Chondrocyte (in vitro differentiated cells): ENCODE measurements at regions not wholly inside any gene's neighbourhood (a gene's known extent, or its start where the extent isn't known, plus 50 kb on each side); places are given as distances from the start of the nearest gene placed in this dataset.

ENCODE experiments used
- DNase-seq: peaks from one replicate; pipeline ENCODE4 v3.0.0; 2021; ENCODE audit warnings: mixed read lengths, low spot score
- H3K27ac Mint-ChIP-seq: one replicate; pipeline ENCODE4 v1.8.0; 2021; ENCODE audit warnings: mild to moderate bottlenecking, moderate library complexity, mixed read lengths; ENCODE audit not compliant: unreplicated experiment
- H3K27me3 Mint-ChIP-seq: 2 replicates; pipeline ENCODE4 v1.8.0; 2021; ENCODE audit warnings: low read depth, mixed read lengths
- H3K36me3 Mint-ChIP-seq: 2 replicates; pipeline ENCODE4 v1.8.0; 2021; ENCODE audit warnings: low read depth, mixed read lengths
- H3K4me1 Mint-ChIP-seq: 2 replicates; pipeline ENCODE4 v1.8.0; 2021; ENCODE audit warnings: low read depth, mild to moderate bottlenecking, mixed read lengths
- H3K4me3 Mint-ChIP-seq: one replicate; pipeline ENCODE4 v1.8.0; 2021; ENCODE audit warnings: mild to moderate bottlenecking, moderate library complexity, mixed read lengths; ENCODE audit not compliant: unreplicated experiment
- H3K9me3 Mint-ChIP-seq: 2 replicates; pipeline ENCODE4 v1.8.0; 2021; ENCODE audit warnings: low read depth, mixed read lengths
- CTCF ChIP-seq: fragments of 200-600 bp; sonication (generic); IDR thresholded peaks from 2 replicates; pipeline ENCODE4 v1.5.0; 2021; ENCODE audit warnings: antibody characterized with exemption, mild to moderate bottlenecking, moderate library complexity

GRCh38 chr3:110181226-110181625 lies 843.9 kb upstream of the DPPA4 start:
- Mint-ChIP-seq H3K9me3 (no peaks in the 10 kb centered on the region), H3K36me3 (no peaks in the 10 kb centered on the region), H3K4me1 (peaks cover 11% of the 10 kb centered on the region), H3K27ac (no peak overlapping the region), H3K4me3 (no peak overlapping the region), H3K27me3 (no peaks in the 10 kb centered on the region)
- no peak for DNase-seq
- no peak for TF ChIP-seq CTCF

- TF ChIP-seq CTCF = no peak
- H3K4me3 Mint-ChIP-seq = no peak overlapping the region
- H3K9me3 Mint-ChIP-seq = peaks cover 12% of the 10 kb centered on the region
- no peaks in the 10 kb centered on the region for H3K27me3 Mint-ChIP-seq
- H3K27ac Mint-ChIP-seq = no peak overlapping the region
- H3K4me1 Mint-ChIP-seq = peaks cover 11% of the 10 kb centered on the region
- no peak for DNase-seq
- no peaks in the 10 kb centered on the region for H3K36me3 Mint-ChIP-seq
These were observed 847.2 kb upstream of the DPPA4 start for GRCh38 chr3:110184536-110184935.

GRCh38 chr3:110193074-110193473 lies 855.7 kb upstream of the DPPA4 start:
- no peak overlapping the region for H3K27ac Mint-ChIP-seq
- H3K27me3 Mint-ChIP-seq = no peaks in the 10 kb centered on the region
- no peaks in the 10 kb centered on the region for H3K36me3 Mint-ChIP-seq
- DNase-seq = no peak
- peaks cover 10% of the 10 kb centered on the region for H3K4me1 Mint-ChIP-seq
- H3K9me3 Mint-ChIP-seq = peaks cover 10% of the 10 kb centered on the region
- H3K4me3 Mint-ChIP-seq = peak overlapping the region; percentile 20
- no peak for TF ChIP-seq CTCF

DNA sequence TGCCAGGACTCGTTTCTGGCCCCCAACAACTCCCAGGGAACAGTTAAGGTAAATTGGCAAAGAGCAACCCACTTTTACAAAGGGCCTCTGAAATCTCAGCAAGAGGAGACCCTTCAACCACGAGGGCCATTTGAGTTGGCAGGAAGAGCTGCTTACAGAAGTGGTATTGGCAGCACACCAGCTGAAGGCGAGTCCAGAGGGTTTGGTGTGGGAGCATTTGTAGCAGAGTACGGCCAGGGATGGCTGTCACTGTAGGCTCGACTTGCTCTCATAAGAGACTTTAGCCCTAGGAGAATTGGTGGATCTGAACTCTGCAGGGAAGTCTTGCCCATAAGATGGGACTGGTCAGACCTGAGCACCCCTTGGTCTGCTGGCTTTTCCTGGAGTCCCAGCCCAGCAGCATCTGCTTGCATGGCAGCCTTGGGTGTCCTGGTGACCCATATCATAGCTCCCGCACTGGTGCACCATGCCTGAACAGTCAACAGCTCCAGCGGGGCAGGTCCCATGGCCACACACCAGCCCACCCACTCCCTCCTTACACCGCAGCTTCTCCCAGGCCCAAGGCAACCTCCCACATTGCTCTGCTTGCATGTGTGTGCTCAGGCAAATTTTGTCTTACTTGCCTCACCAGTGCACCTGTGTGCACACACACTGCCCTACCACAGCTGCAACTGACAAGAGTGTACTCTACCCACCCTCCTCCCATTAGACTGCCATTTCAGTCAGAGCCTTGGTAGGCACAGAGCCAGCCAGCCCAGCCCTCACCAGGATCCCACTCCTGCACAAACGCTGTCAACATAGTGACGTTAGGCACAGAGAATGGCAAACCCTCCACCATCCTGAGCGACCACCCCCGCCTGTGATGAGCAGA lies 861.6 kb upstream of the DPPA4 start:
- no peak overlapping the region for H3K27ac Mint-ChIP-seq
- H3K4me3 Mint-ChIP-seq = no peak overlapping the region
- peaks cover 12% of the 10 kb centered on the region for H3K36me3 Mint-ChIP-seq
- TF ChIP-seq CTCF = no peak
- H3K4me1 Mint-ChIP-seq = no peaks in the 10 kb centered on the region
- peaks cover 21% of the 10 kb centered on the region for H3K9me3 Mint-ChIP-seq
- peak; percentile 62 for DNase-seq
- no peaks in the 10 kb centered on the region for H3K27me3 Mint-ChIP-seq

DNA sequence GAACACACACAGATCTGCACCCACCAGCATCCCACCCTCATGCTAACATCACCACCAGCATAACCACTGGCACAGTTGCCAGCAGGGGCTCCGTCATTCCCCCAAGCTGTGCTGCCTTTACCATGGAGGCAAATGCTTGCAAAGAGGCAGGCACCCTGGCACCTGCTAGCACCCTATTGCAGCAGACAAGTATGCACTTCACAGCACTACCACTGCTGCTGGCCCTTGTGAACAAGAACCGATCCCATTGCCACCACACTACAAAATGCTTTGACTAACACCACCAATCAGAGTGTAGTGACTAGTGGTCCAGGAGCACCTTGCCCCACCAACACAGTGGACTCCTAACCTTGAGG lies 862.2 kb upstream of the DPPA4 start:
- no peak for DNase-seq
- H3K27me3 Mint-ChIP-seq = no peaks in the 10 kb centered on the region
- H3K4me1 Mint-ChIP-seq = no peaks in the 10 kb centered on the region
- H3K4me3 Mint-ChIP-seq = no peak overlapping the region
- no peak overlapping the region for H3K27ac Mint-ChIP-seq
- no peak for TF ChIP-seq CTCF
- H3K36me3 Mint-ChIP-seq = peaks cover 12% of the 10 kb centered on the region
- H3K9me3 Mint-ChIP-seq = peaks cover 21% of the 10 kb centered on the region
